ENCODE measurements at regions not wholly inside any gene's neighbourhood (a gene's known extent, or its start where the extent isn't known, plus 50 kb on each side); places are given as distances from the start of the nearest gene placed in this dataset.
"Not testable (repeated sequence)": the region's sequence is repeated elsewhere in the genome, so short reads cannot be mapped to it uniquely, and the experiment has no call there.

DNA sequence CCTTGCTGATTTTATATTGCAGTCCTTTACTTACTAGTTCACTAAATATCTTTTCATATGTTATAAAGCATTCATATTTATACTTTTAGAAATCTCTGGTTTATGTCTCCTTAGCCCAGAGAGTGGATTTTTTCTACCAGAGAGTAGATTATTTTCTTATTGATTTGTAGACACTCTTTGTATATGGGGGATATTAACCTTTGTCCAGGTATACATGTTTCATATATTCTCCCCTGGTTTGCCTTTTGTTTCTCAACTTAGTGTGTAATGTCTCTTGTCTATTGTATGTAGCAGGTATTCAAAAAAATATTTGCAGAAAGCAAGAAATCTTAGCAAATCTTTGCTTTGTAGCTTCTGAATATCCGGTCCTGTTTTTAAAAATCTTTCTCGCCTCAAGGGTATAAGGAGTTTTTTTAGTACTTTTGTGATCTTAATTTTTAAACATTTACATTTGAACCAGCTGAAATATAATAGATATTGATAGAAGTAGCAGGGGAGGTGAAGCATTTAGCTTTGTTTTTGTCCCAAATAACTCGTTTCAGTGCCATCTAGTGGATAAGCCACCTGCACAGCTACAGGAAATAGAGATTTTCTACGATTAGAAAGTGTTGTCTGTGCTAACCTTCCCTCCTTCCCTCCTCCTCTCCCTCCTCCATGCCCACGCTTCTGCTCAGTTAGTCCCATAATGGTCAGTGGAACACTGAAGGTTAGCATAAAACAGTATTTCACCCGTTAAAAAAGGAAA is 97.0 kb downstream of the PHETA1 start:
- DNase-seq: no peak

DNA sequence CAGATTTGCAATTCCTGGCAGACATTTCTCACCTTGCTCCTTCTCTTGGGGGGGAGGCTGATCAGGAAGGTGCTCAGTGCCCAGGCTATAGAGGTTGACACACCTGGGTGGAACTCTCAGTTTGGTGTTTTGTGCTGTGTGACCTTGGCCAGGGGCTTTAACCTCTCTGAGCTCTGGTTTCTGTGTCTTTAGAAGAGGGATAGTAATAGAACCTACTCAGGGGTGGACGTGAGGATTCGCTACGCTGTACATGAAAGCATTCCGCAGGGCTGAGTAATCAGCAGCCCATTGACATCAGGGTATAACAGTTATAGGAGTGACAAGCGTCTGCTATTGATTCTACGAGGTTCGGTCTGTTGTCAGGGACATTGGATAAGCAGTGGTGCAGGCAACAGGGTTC is 98.1 kb downstream of the PHETA1 start:
- no peak for DNase-seq

DNA sequence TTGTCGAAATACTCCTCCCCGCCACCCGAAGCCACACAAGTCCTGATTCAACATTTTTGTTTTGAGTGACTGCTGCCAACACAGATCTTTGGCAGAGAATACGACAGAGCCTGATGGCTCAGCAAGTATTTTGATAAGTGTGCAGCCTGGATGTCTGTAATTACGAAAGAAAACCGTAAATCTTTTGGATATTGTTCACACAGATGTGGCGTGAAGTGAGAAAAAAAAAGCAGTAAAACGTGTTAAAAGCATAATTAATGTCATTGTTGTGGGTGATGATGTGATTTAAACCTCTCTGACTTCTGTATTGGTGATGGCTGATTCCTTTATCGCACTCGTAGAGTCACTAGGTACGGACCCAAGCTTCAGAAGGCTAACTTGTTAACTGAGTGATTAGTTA is 98.7 kb downstream of the PHETA1 start:
- DNase-seq: no peak

DNA sequence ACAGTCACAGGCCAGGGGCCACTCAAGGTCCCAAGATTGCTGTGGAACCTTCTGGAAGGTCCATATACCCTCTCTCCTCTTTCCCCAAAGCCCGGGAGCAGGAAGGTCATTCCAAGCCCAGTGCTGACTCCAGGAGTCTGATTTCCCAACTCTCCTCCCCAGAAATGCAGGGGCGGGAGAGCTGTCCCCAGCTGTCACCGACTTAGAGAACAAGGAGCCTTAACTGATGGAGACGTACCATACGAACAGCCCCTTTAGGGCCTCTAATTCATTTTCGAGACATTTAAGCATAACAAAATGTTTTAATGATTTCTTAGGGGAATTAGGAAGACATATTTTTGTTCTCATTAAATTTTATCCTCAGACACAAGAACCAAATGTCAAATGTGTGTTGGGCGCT is 99.2 kb downstream of the PHETA1 start:
- no peak for DNase-seq

DNA sequence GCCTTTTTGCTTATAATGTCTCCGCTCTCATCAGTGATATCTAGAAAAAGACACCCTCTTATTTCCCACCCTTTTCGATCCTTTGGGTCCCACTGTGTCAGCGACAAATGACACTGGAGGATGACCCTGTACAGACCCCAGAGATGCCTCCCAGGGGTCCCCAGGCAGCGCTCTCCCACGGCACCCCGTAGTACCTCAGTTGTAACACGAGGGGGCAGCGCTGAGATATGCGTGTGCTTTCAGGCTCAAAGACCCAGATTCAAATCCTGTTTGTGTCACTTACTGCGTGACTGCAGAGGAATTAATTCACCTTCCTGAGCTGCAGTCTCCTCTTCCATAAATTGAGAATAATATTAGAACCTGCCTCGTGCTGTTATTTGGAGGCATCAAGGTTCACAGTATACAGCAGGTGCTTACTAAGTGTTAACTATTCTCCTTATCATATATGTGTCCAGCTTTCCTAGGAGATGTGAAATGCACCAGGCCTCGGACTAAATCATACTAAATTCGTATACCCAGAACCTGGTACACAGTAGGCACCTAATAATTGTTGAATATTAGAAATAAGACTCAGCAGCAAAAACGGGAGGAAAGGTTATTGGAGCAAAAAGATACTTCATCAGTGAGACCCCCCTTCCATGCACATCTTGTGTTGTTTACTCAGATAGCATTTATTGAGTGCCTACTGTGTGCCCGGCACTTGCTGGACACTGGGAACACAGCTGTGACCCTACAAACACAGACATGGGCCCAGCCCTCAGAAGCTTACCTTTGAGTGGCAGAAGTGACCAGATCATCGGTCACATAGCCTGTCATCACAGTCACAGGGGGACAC is 99.9 kb downstream of the PHETA1 start:
- DNase-seq: no peak

DNA sequence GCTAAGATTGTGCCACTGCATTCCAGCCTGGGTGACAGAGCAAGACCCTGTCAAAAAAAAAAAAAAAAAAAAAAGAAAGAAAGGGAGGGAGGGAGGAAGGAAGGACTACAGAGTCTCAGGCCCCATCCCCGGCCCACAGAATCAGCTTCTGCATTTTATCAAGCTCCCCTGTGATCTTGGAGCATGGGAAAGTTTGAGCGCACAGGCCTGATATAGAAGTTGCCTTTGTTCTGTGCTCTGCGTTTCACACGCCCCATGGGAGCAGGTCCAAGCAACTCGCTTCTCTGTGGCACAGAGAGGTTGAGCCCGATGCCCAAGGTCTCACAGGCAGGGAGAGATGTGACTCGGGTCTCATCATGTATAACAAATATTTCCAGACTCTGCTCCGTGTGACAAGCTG is 101.8 kb downstream of the PHETA1 start:
- DNase-seq: no peak

DNA sequence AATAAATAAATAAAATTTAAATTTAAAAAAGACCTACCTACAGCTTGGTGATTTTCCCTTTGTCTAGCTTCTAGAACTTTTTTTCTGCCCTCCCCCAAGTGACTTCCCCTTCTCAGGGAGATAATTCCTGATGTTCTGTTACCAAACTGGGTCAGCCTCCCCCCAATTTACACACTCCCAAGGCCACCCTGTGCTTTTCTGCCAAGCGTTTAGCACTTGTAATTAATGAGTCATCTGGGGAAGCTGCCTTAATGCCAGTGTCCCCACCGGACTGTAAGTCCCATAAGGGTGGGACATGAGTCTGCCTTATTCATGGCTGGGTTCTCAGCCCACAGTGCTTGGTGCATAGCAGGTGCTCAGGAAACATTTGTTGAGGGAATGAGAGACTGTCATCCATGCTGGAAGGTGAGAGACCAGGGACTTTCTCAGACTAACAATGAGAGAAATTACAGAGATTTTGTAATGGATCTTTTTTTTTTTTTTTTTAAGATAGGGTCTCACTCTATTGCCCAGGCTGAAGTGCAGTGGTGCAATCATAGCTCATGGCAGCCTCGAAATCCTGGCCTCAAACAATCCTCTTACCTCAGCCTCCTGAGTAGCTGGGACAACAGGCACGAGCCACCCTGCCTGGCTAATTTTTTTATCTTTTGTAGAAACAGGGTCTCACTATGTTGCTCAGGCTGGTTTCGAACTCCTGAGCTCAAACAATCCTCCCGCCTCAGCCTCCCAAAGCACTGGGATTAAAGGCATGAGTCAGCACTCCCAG is 106.8 kb downstream of the PHETA1 start:
- DNase-seq: no peak

DNA sequence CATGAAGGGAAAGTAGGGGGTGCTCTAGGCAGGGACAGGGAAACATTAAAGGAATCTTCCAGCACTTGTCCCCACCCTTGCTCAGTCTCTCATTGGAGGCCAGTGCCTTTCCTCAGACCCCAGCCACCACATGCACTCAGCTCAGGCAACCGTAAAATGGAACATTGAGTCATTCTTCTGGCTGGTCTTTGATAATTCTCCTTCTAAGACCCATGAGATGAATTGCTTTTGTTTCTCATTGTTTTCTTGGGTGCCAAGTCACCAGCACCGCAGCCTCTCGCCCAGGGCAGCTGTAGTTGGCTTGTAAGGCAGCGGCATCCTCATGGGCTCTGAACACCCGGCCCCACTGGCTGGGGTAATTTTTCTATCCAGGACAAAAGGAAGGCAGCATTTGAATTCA is 108.2 kb downstream of the PHETA1 start:
- no peak for DNase-seq

DNA sequence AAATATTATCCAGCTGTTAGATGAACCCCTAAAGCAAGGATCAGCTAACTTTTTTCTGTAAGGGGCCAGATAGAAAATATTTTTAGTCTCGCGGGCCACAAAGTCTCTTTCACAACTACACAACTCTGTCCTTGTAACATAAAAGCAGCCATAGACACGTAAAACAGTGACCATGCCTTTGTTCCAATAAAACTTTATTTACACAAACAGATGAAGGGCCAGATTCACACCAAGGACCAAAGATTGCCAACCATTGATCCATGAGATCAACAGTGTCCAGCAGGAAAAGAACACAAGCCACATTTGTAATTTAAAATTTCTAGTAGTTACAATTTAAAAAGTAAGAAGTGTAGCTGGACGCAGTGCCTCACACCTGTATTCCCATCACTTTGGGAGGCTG is 109.7 kb downstream of the PHETA1 start:
- no peak for DNase-seq

DNA sequence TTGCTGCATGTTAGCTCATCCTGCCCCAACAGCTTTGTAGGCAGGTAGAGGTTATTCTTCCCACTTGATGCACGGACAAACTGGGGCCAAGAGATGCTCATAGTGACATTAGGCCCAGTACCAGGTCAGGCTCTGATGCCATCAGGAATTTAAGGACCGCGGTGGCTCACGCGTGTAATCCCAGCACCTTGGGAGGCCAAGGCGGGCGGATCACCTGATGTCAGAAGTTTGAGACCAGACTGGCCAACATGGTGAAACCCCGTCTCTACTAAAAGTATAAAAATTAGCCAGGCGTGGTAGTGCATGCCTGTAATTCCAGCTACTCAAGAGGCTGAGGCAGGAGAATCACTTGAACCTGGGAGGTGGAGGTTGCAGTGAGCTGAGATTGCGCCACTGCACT is 110.8 kb downstream of the PHETA1 start:
- not testable (repeated sequence) for DNase-seq

DNA sequence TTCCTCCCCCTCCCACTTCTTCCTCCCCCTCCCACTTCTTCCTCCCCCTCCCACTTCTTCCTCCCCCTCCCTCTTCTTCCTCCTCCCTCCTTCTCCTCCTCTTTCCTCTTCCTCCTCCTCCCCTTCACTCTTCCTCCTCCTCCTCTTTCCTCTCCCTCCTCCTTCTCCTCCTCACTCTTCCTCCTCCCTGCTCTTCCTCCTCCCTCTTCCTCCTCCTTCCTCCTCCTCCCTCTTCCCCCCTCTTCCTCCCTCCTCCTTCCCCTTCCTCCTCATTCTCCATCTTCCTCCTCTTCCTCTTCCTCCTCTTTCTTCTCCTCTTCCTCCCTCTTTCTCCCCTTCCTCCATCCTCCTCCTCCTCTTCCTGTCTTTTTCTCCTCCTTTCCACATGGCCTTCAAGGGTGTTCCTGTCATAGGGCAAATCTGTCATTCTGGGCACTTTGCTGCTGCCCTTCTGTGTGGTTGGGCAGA is 111.4 kb downstream of the PHETA1 start:
- no peak for DNase-seq

DNA sequence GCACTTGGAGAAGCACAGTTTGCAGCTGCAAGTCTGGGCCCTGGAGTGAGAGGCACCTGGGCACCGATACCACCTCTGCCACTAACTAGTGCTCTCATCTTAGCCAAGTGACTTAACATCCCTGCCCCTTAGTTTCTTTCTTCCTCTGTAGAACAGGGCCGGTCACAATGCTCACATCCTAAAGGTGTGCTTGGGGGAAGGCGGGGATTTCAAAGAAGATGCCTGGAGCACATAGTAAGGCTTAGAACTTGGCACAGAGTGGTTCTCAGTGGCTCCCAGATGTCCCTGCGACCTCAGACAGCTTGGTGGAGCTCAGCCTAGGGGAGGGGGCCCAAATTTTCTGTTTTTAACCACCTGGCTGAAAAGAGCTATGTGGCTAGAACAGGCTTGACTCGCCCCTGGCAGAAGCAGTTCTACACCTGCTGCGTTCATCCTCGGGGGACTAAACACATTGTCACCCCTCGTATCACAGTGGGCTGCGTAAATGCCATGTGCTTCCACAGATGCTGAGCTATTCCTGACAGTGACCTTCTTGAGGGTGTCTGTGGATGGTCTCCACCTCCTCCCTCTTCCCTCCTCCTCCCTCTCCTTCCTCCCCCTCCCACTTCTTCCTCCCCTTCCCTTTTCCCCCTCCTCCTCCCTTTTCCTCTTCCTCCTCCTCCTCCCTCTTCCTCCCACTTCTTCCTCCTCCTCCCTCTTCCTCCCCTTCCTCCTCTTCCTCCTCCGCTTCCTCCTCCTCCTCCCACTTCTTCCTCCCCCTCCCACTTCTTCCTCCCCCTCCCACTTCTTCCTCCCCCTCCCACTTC is 112.1 kb downstream of the PHETA1 start:
- no peak for DNase-seq

DNA sequence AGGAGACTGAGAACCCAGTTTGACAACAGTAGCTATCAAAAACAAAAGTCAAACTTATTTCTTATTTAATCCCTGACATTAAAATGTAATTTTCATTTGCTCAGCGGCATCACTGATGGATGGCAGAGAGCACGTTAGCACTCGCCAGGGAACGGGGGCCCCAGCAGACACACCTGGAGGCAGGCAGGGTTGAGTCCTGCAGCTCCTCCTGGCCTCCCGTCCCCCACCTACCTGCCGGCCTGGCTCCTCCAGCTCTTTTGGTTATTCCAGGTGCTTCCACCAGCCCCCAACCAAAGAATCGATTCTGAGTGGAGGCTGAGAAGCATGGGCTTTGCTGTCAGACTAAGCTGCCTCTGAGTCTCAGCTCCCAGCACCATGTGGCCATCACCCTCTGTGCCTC is 113.6 kb downstream of the PHETA1 start:
- DNase-seq: no peak

DNA sequence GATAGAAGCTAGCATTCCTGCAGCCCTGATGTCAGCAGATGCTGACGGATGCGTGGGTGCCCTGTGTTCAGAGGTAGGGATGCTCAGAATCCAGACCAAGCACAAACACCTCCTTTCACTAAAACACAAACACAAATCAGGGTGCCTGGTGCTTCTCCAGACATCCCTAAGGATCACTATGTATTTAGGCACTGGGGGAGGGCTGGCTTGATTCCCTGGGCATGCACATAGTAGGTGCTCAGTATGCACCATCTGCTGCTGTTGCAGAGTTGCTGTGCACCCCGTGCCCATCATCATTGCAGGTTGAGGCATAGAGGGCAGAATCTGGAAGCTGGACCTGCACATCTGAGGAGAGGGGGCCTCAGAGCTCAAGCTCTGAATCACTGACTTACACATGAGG is 114.8 kb downstream of the PHETA1 start:
- no peak for DNase-seq

DNA sequence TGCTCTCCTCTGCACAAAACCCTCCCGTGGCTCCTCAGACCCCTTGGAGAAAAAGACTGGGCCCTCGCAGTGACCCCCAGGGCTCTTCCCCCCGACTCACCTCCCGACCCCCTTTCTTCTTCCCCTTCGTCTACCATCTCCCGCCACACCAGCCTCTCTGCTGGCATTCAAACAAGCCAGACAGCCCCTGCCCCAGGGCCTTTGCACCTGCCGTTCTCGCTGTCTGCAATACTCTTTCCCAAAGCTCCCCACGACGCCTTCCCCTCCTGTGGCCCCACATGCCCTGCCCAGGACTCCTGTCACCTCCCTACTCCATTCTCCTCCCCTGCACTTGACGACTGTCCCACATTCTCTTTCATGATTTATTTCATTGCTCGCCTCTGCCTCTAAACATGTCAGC is 115.7 kb downstream of the PHETA1 start:
- no peak for DNase-seq

DNA sequence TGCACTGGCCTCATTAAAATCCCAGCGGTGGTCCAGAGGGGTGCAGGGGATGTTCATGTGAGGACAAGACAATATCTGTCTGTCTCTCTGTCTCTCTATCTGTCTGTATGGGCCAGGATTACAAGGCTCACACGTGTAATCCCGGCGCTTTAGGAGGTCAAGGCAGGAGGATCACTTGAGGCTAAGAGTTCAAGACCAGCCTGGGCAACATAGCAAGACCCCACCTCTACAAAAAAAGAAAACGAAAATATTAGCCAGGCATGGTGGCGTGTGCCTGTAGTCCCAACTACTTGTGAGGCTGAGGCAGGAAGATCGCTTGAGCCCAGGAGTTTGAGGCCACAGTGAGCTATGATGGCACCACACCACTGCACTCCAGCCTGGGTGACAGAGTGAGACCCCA is 117.1 kb downstream of the PHETA1 start:
- no peak for DNase-seq

DNA sequence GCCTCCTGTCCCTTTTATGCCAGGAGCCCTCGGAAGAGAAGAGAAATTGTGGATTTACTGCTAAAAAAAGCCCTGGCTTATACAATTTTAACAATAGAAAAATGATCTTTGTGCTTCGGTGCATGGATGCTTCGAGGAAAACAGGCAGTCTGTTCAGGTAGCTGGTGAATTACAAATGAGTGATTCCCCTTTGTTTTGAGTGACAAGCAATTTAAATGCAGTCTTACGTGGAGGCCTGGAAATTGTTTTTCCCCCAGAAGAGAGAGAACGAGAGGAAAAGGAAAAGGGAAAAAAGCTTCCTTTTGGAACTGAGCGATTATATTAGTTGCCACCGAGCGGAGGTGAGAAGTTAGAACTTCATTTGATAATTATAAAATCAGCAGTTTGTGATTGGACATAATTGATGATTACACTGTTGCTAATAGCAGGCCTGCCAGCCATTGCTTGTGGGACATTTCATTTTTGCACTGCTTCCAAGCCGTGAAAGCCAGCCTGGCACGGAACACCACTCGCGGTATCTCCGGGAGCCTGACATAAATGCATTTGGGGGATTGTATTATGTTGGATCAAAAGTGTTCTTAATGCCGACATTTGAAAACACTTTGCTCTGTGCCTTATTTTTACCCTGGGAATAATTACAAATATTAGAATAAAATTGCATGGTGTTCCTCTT is 117.7 kb downstream of the PHETA1 start:
- no peak for DNase-seq

DNA sequence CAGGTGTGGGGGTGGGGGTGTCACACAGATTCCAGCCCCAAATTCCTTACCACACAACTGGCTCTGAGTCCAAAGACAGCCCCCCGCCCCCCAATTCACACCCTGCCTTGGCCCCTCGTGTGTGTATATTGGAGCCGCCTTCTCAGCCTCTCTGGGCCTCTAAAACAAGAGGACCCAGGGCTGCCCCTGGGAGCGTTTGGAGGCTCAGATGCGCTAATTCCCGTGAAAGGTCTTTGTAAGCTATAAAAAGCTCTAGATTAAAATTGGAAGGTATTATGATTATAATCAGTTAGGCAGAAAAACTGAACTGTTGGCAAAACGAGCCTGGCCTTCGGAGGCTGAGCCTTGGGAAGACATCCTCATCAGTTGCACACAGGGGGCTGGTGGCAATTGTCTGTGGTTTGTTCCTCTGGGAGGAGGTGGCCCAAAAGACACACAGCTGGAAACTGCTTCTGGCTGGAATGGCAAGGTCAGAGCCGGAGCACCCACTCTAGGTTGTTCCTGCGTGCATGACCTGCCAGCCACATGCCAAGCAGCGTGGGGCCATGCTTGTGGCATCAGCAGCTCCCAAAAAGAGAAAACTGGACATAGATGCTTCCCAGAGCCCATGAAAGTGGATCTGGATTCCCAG is 118.5 kb downstream of the PHETA1 start:
- DNase-seq: no peak

DNA sequence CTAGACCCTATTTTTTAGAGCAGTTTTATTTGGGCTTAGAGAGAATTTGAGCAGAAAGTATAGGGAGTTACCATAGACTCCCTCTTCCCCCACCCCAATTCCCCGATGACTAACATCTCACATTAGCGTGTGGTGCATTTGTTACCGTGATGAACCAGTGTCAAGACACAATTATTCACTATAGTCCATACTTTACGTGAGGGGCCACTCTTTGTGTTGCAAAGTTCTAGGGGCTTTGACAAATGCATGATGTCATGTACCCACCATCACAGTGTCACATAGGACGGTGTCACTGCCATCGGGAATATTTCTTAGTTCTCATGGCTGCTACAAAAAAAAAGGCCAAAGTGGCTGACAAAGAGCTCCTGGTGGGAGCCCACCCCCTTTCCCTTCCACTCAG is 119.1 kb downstream of the PHETA1 start:
- DNase-seq: no peak

DNA sequence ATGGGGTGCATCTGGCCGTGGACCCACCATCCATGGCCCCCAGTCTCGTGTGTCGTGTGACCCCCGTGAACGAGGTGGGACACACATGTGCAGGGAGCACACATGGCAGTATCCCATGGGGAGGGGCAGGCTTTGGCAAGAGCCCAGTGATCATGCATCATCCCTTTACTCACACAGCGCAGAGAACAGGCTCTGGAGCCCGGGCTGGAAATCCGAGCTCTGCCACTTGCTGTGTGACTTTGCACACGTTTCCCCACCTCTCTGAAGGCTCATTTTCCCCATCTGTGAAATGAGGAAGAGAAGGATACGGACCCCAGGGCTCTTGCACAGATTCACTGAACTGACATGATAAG is 119.9 kb downstream of the PHETA1 start:
- DNase-seq: no peak

DNA sequence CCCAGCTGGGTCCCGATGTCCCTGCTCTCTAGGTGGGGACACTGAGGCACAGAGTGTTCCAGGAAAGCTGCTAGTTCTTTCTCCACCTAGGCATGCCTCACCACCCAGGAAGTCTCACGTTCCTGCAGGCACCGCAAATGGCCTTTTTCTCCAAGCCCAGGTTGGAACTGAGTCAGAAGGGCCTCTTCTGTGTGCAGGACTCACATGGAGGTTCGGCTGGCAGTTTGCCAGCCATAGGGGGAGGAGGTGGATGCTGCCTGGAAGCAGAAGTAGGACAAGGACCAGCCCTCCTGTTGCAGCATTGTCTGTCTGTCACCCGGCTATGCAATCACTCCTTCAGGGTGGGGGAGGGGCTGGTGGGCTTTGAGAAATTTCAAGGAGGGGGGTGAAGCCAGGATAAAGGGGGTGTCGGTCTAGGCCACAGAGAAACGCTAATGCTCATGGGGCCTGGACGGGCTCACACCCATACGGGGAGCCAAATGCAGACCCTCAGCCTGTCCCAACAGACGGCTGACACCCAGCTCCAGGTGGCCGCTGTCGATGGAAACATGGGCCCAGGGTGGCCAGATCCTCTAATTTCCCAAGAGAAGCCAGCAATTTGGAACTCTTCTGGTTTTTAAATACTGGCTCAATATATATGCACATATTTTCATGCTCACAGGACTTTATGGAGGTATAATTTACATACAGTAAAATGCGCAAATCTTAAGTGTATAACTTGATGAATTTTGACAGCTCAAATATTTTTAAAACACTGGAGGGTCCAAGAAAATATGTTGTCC is 120.5 kb downstream of the PHETA1 start:
- no peak for DNase-seq

All from bone marrow (tissue), 2 donors.